ENCODE measurements at regions not wholly inside any gene's neighbourhood (a gene's known extent, or its start where the extent isn't known, plus 50 kb on each side); places are given as distances from the start of the nearest gene placed in this dataset.

- peak; percentile 27 for DNase-seq (ENCODE audit: low read depth)
- TF ChIP-seq, protein P1, sequence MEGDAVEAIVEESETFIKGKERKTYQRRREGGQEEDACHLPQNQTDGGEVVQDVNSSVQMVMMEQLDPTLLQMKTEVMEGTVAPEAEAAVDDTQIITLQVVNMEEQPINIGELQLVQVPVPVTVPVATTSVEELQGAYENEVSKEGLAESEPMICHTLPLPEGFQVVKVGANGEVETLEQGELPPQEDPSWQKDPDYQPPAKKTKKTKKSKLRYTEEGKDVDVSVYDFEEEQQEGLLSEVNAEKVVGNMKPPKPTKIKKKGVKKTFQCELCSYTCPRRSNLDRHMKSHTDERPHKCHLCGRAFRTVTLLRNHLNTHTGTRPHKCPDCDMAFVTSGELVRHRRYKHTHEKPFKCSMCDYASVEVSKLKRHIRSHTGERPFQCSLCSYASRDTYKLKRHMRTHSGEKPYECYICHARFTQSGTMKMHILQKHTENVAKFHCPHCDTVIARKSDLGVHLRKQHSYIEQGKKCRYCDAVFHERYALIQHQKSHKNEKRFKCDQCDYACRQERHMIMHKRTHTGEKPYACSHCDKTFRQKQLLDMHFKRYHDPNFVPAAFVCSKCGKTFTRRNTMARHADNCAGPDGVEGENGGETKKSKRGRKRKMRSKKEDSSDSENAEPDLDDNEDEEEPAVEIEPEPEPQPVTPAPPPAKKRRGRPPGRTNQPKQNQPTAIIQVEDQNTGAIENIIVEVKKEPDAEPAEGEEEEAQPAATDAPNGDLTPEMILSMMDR (IDR thresholded peaks at IDR 0.05; ENCODE audit: low read depth, low read length, missing control alignments) = no peak
- H3K4me3 ChIP-seq (ENCODE audit: low read depth, low read length) = no peak overlapping the region
These were observed 291.5 kb downstream of the SEC61B start for GRCh38 chr9:99513441-99514112.

DNA sequence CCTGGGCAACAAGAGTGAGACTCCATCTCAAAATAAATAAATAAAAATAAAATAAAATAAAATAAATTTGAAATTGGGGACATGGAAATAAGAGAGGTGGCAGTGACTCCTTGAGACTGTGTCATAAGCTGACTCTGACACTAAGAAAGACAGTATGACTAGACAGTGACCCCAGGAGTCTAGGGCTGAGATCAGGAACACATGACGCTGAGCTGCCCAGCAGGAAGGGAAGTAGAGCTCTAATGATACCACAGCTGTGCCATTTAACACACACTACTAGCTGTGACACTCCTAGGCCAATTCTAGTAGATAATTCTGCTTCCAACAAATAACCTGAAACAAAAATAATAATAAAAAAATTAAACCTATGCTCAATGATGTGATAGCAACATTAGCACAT, 293.0 kb downstream of the SEC61B start:
- DNase-seq (ENCODE audit: low read depth) = no peak
- TF ChIP-seq, protein P1 (IDR thresholded peaks at IDR 0.05; ENCODE audit: low read depth, low read length, missing control alignments) = no peak
- no peak overlapping the region for H3K4me3 ChIP-seq (ENCODE audit: low read depth, low read length)

DNA sequence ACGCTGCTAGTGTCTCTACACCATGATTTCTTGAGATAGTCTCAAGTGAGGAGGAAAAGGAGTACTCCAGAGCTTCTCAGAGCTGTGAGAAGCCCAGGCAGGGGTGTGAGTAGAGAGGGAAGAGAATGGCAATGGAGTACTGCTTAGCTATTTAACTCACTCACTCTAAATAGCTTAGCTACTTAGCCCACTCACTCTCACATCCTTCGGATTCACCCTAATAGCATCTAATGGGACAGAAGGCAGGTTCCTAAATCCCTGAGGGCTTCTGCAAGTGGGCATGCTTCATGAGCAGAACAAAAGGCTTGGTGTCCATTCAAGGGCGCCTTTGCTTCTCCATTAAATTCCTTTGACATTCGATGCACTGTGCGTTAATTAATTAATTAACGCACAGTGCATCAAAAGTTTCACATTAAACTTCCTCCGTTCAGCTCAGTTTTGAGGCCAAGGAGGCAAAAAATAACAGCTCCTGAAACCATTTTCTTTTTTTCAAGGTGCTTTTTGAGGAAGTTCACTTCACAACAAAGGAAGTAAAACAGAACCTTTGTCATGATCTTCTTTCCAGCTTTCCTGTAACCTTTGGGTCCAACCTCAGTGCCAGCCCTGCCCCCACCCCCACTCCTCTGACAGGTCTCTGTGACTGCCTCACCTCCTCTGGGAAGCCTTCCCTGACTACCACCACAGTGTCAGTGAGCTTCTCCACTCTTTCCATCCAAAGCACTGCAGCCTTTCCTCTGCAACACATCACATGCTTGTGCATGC, 294.0 kb downstream of the SEC61B start:
- no peak overlapping the region for H3K4me3 ChIP-seq (ENCODE audit: low read depth, low read length)
- TF ChIP-seq, protein P1 (IDR thresholded peaks at IDR 0.05; ENCODE audit: low read depth, low read length, missing control alignments) = no peak
- DNase-seq (ENCODE audit: low read depth) = no peak

DNA sequence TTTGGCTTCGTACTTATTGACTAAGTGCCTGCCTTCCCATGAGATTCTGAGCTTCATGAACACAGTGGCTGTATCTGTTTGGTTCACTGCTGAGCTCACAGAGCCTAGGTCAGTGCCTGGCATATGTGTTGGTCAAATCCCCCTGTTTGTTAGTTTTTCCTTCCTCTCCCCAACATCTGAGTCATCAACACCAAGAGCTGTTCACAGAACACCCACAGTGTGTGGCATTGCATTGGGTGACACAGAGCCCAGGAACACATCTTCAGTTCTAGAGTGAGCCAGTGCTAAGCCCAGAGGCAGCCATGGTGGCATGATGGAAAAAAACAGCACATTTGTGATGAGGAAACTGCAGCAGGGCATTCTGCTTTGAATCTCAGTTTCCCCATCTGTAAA, 294.6 kb downstream of the SEC61B start:
- TF ChIP-seq, protein P1 (IDR thresholded peaks at IDR 0.05; ENCODE audit: low read depth, low read length, missing control alignments) = no peak
- no peak for DNase-seq (ENCODE audit: low read depth)

DNA sequence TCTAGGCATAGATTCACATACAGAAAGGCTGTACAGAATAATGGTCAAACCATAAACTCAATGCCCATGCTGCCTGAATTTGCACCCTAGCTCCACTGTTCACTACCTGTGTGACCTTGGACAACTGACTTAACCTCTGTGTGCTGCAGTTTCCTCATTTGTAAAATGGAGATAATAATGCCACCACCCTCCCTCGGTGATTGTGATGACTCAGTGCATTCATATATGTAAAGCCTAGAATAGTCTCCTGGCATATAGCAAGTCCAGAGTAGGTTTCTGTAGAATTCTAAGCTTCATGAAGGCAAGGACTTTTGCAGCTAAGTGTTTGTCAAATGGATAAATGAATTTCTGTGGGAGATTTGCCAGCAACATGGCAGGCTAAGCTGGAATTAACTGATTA, 297.8 kb upstream of the NR4A3 start:
- no peak for DNase-seq (ENCODE audit: low read depth)
- TF ChIP-seq, protein P1 (IDR thresholded peaks at IDR 0.05; ENCODE audit: low read depth, low read length, missing control alignments) = no peak

More for the DNA sequence above, 294.6 kb downstream of the SEC61B start:
- no peak overlapping the region for H3K4me3 ChIP-seq (ENCODE audit: low read depth, low read length)

GRCh38 chr9:99531313-99531712, 290.4 kb upstream of the NR4A3 start:
- DNase-seq (ENCODE audit: low read depth) = no peak
- TF ChIP-seq, protein P1 (IDR thresholded peaks at IDR 0.05; ENCODE audit: low read depth, low read length, missing control alignments) = no peak
- no peak overlapping the region for H3K4me3 ChIP-seq (ENCODE audit: low read depth, low read length)

More for the DNA sequence above, 297.8 kb upstream of the NR4A3 start:
- no peak overlapping the region for H3K4me3 ChIP-seq (ENCODE audit: low read depth, low read length)
